Erythroblast (primary cell): ENCODE measurements at regions not wholly inside any gene's neighbourhood (a gene's known extent, or its start where the extent isn't known, plus 50 kb on each side); places are given as distances from the start of the nearest gene placed in this dataset.

ENCODE experiments used
- GATA1 ChIP-seq: IDR thresholded peaks from 2 replicates; pipeline ENCODE4 v1.6.1; 2011; ENCODE audit warnings: low read depth, mild to moderate bottlenecking, control low read depth, low read length, moderate library complexity
- POLR2A ChIP-seq: IDR thresholded peaks from 2 replicates; pipeline ENCODE4 v1.6.1; 2011; ENCODE audit warnings: mild to moderate bottlenecking, low read length

DNA sequence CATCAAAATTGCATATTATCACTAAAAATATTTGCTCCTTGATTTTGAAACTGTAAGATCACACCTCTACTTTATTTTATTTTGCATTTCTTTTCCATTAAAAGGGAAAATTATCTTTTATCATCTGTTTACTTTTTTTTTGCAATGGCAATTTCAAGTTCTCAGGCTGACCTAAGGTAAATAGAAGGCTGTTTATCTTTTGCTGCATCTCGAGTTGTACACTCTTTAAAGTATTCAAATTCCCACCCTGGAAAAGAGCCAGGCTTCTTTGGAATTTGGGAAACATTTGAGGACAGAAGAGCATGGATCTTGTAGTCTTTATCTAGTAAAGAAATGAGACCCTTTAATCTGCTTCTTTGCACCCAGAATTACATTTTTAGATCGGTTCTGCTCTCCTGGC is 645.7 kb downstream of the SLC4A3 start:
- TF ChIP-seq POLR2A (no peak), GATA1 (no peak)
